Neural cell (in vitro differentiated cells): ENCODE measurements at regions not wholly inside any gene's neighbourhood (a gene's known extent, or its start where the extent isn't known, plus 50 kb on each side); places are given as distances from the start of the nearest gene placed in this dataset.

Experiments used
- H2AFZ ChIP-seq: fragments of 200-600, 300-800 bp; sonication (generic), shearing (Covaris generic); 2 replicates; pipeline ENCODE4 v1.6.0; 2014; ENCODE audit warnings: low read depth, mild to moderate bottlenecking, antibody characterized with exemption, low read length, moderate library complexity
- H3F3A ChIP-seq: fragments of 200-600 bp; shearing (Covaris generic); 2 replicates; pipeline ENCODE4 v1.6.1; 2016; ENCODE audit warnings: mild to moderate bottlenecking, moderate library complexity, mixed read lengths, antibody characterized with exemption, low read length; ENCODE audit not compliant: insufficient read depth, poor library complexity, severe bottlenecking
- H3K27ac ChIP-seq: fragments of 200-600, 300-800 bp; sonication (generic), shearing (Covaris generic); 2 replicates; pipeline ENCODE4 v1.5.1; 2014; ENCODE audit warnings: mild to moderate bottlenecking, low read length, moderate library complexity
- H3K27me3 ChIP-seq: fragments of 300-800, 200-600 bp; sonication (generic), shearing (Covaris generic); 2 replicates; pipeline ENCODE4 v1.6.0; 2014; ENCODE audit warnings: mild to moderate bottlenecking, low read depth, low read length, moderate library complexity; ENCODE audit not compliant: insufficient read depth
- H3K36me3 ChIP-seq: fragments of 300-800, 200-600 bp; sonication (generic), shearing (Covaris generic); 2 replicates; pipeline ENCODE4 v1.5.1; 2014; ENCODE audit warnings: mild to moderate bottlenecking, antibody characterized with exemption, low read length, moderate library complexity; ENCODE audit not compliant: insufficient read depth
- H3K4me2 ChIP-seq: fragments of 300-800, 200-600 bp; sonication (generic), shearing (Covaris generic); 2 replicates; pipeline ENCODE4 v1.6.0; 2014; ENCODE audit warnings: mild to moderate bottlenecking, low read length
- H3K4me3 ChIP-seq: fragments of 300-800, 200-600 bp; sonication (generic), shearing (Covaris generic); 2 replicates; pipeline ENCODE4 v1.5.1; 2014; ENCODE audit warnings: mild to moderate bottlenecking, low read length, moderate library complexity
- H3K79me2 ChIP-seq: fragments of 200-600 bp; shearing (Covaris generic); replicated peaks from 2 replicates; pipeline ENCODE4 v1.6.0; 2014; ENCODE audit warnings: mild to moderate bottlenecking, low read length, moderate library complexity; ENCODE audit not compliant: insufficient read depth
- H3K9ac ChIP-seq: fragments of 300-800, 200-600 bp; sonication (generic), shearing (Covaris generic); 2 replicates; pipeline ENCODE4 v1.6.1; 2016; ENCODE audit warnings: mild to moderate bottlenecking, low read length, mixed read lengths
- H3K9me2 ChIP-seq: fragments of 200-600 bp; shearing (Covaris generic); 2 replicates; pipeline ENCODE4 v1.6.1; 2016; ENCODE audit warnings: mild to moderate bottlenecking, low read length, mixed read lengths; ENCODE audit not compliant: insufficient read depth
- H3K9me3 ChIP-seq: fragments of 200-600, 300-800 bp; sonication (generic), shearing (Covaris generic); 2 replicates; pipeline ENCODE4 v1.6.1; 2016; ENCODE audit warnings: mild to moderate bottlenecking, mixed run types, low read length, moderate library complexity, mixed read lengths
- H4K20me1 ChIP-seq: fragments of 200-600 bp; shearing (Covaris generic); 2 replicates; pipeline ENCODE4 v1.6.1; 2016; ENCODE audit warnings: mild to moderate bottlenecking, mixed run types; ENCODE audit not compliant: insufficient read depth
- CTCF ChIP-seq: fragments of 450-650 bp; IDR thresholded peaks from 2 replicates; pipeline ENCODE4 v1.5.1; 2014; ENCODE audit warnings: antibody characterized with exemption, mild to moderate bottlenecking, moderate library complexity; ENCODE audit not compliant: poor library complexity, severe bottlenecking
- EP300 ChIP-seq: fragments of 450-650 bp; conservative IDR thresholded peaks from 2 replicates; pipeline ENCODE4 v1.6.1; 2014; ENCODE audit warnings: antibody characterized with exemption, mild to moderate bottlenecking, moderate library complexity; ENCODE audit not compliant: poor library complexity, severe bottlenecking
- EZH2 ChIP-seq: fragments of 200-600, 300-800 bp; shearing (Covaris generic), sonication (generic); IDR thresholded peaks from 2 replicates; pipeline ENCODE4 v1.6.1; 2014; ENCODE audit warnings: antibody characterized with exemption, low read length, borderline replicate concordance, mild to moderate bottlenecking; ENCODE audit not compliant: insufficient read depth, poor library complexity, severe bottlenecking
- MXI1 ChIP-seq: fragments of 450-650 bp; conservative IDR thresholded peaks from 2 replicates; pipeline ENCODE4 v1.6.1; 2014; ENCODE audit warnings: antibody characterized with exemption, mild to moderate bottlenecking; ENCODE audit not compliant: poor library complexity, severe bottlenecking
- POLR2AphosphoS5 ChIP-seq: IDR thresholded peaks from 2 replicates; pipeline ENCODE4 v1.6.1; 2012
- RAD21 ChIP-seq: fragments of 450-650 bp; conservative IDR thresholded peaks from 2 replicates; pipeline ENCODE4 v1.6.1; 2014; ENCODE audit warnings: antibody characterized with exemption, mild to moderate bottlenecking, moderate library complexity
- SMC3 ChIP-seq: fragments of 450-650 bp; conservative IDR thresholded peaks from 2 replicates; pipeline ENCODE4 v1.6.1; 2014; ENCODE audit warnings: antibody characterized with exemption, mild to moderate bottlenecking, moderate library complexity; ENCODE audit not compliant: poor library complexity
- TAF1 ChIP-seq: IDR thresholded peaks from 2 replicates; pipeline ENCODE4 v1.6.1; 2012; ENCODE audit warnings: low read depth
- TF ChIP-seq, protein P1 (sequence below): IDR thresholded peaks from 2 replicates; pipeline ENCODE4 v1.6.1; 2012; ENCODE audit warnings: borderline replicate concordance

GRCh38 chr2:56682397-56682760 lies 498.6 kb downstream of the CCDC85A start:
- Histone ChIP-seq H4K20me1 (no peaks in the 10 kb centered on the region), H3F3A (no peaks in the 10 kb centered on the region), H3K79me2 (no peaks in the 10 kb centered on the region), H2AFZ (no peak overlapping the region), H3K9ac (no peak overlapping the region), H3K4me3 (no peak overlapping the region), H3K4me2 (no peak overlapping the region), H3K9me2 (no peaks in the 10 kb centered on the region), H3K27me3 (no peaks in the 10 kb centered on the region), H3K27ac (no peak overlapping the region), H3K36me3 (no peaks in the 10 kb centered on the region), H3K9me3 (no peaks in the 10 kb centered on the region)
- TF ChIP-seq TAF1, result no peak

GRCh38 chr2:56684327-56684726 lies 500.5 kb downstream of the CCDC85A start:
- no peaks in the 10 kb centered on the region for H4K20me1 ChIP-seq
- no peak overlapping the region for H3K4me2 ChIP-seq
- H3K9ac ChIP-seq, result no peak overlapping the region
- H3F3A ChIP-seq, result no peaks in the 10 kb centered on the region
- H3K79me2 ChIP-seq, result no peaks in the 10 kb centered on the region
- no peaks in the 10 kb centered on the region for H3K36me3 ChIP-seq
- no peak for TF ChIP-seq MXI1
- peak; percentile 23 for TF ChIP-seq EP300
- TF ChIP-seq POLR2AphosphoS5, result peak; percentile 31
- H3K27me3 ChIP-seq, result no peaks in the 10 kb centered on the region
- H3K27ac ChIP-seq, result no peak overlapping the region
- H3K4me3 ChIP-seq, result no peak overlapping the region
- H2AFZ ChIP-seq, result no peak overlapping the region
- no peaks in the 10 kb centered on the region for H3K9me3 ChIP-seq
- H3K9me2 ChIP-seq, result no peaks in the 10 kb centered on the region

GRCh38 chr2:56685205-56685604 lies 501.4 kb downstream of the CCDC85A start:
- H2AFZ ChIP-seq, result no peak overlapping the region

More at GRCh38 chr2:56685205-56685604, 501.4 kb downstream of the CCDC85A start:
- Histone ChIP-seq H3K36me3 (no peaks in the 10 kb centered on the region), H3K27ac (no peak overlapping the region), H3K4me2 (no peak overlapping the region), H3K27me3 (no peaks in the 10 kb centered on the region), H3K9me2 (no peaks in the 10 kb centered on the region), H4K20me1 (no peaks in the 10 kb centered on the region), H3F3A (no peaks in the 10 kb centered on the region), H3K9ac (no peak overlapping the region), H3K9me3 (no peaks in the 10 kb centered on the region), H3K4me3 (no peak overlapping the region), H3K79me2 (no peaks in the 10 kb centered on the region)
- TF ChIP-seq EP300, result no peak
- TF ChIP-seq, protein P1, sequence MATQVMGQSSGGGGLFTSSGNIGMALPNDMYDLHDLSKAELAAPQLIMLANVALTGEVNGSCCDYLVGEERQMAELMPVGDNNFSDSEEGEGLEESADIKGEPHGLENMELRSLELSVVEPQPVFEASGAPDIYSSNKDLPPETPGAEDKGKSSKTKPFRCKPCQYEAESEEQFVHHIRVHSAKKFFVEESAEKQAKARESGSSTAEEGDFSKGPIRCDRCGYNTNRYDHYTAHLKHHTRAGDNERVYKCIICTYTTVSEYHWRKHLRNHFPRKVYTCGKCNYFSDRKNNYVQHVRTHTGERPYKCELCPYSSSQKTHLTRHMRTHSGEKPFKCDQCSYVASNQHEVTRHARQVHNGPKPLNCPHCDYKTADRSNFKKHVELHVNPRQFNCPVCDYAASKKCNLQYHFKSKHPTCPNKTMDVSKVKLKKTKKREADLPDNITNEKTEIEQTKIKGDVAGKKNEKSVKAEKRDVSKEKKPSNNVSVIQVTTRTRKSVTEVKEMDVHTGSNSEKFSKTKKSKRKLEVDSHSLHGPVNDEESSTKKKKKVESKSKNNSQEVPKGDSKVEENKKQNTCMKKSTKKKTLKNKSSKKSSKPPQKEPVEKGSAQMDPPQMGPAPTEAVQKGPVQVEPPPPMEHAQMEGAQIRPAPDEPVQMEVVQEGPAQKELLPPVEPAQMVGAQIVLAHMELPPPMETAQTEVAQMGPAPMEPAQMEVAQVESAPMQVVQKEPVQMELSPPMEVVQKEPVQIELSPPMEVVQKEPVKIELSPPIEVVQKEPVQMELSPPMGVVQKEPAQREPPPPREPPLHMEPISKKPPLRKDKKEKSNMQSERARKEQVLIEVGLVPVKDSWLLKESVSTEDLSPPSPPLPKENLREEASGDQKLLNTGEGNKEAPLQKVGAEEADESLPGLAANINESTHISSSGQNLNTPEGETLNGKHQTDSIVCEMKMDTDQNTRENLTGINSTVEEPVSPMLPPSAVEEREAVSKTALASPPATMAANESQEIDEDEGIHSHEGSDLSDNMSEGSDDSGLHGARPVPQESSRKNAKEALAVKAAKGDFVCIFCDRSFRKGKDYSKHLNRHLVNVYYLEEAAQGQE, result no peak
- no peak for TF ChIP-seq POLR2AphosphoS5
- TF ChIP-seq RAD21, result no peak
- no peak for TF ChIP-seq CTCF
- TF ChIP-seq TAF1, result no peak
- TF ChIP-seq MXI1, result no peak
- no peak for TF ChIP-seq EZH2
- TF ChIP-seq SMC3, result no peak
